ENCODE measurements at regions not wholly inside any gene's neighbourhood (a gene's known extent, or its start where the extent isn't known, plus 50 kb on each side); places are given as distances from the start of the nearest gene placed in this dataset.
"Not testable (repeated sequence)": the region's sequence is repeated elsewhere in the genome, so short reads cannot be mapped to it uniquely, and the experiment has no call there.

DNA sequence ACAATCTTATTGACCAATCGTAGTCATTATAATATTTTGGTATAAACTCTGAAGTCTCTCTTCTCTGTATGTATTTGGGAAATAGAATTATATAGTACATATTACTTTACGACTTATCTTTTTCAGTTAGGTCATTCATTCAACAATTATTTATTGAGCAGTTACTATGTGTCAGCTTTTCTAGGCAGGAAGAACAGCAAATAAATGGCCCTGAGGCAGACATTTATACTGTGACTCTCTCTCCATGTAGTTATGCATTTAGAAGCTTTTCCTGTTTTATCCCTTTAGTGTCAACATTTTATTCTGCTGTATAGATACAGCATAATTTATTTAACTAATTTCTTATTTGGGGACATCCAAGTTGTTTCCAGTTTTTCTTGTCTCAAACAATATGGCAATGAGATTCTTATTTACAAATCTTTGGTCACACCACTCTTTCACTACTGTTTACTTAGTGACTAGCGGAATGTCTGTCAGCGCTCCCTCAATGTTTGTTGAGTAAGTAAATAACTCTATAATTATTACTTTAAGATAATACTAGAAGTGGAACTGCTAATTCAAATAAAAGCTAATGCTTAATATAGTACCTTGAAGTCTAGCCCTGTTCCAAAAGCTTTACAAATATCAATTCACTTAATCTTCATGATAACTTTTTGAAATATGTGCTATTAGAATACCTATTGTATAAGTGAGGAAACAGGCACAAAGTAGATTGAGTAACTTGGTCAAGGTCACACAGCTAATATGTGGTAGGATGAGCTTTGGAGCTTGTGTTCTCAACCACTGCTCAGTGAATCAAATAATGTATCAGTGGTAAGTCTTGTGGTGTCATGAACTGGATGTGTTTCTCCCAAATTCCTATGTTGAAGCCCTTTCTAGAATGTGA, 465.6 kb downstream of the SIPA1L2 start:
- no peaks in the 10 kb centered on the region for H3K36me3 ChIP-seq
- TF ChIP-seq POLR2A (IDR thresholded peaks at IDR 0.05) (no peak), CTCF (IDR thresholded peaks at IDR 0.05) (no peak)
- DNase-seq: no peak
- H3K4me3 ChIP-seq: no peak overlapping the region
- H3K27ac ChIP-seq: no peak overlapping the region
- no peaks in the 10 kb centered on the region for H3K27me3 ChIP-seq
- H3K4me1 ChIP-seq: no peaks in the 10 kb centered on the region
- no peaks in the 10 kb centered on the region for H3K9me3 ChIP-seq

DNA sequence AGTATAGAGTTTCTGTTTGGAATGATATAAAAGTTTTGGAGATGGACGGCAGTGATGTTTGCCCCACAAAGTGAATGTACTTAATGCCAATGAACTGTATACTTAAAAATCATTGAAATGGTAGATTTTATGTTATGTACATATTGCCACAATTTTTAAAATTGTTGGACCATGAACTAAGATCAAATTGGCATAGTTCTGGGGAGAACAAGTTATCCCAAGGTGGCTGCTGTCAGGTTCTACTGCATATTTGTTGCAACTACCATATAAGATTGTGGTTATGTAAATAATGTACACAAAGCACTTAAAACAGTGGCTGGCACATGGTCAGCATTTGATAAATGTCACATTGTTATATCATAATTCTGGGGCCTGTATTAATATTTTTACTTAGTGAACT, 466.4 kb downstream of the SIPA1L2 start:
- H3K36me3 ChIP-seq: no peaks in the 10 kb centered on the region
- TF ChIP-seq POLR2A (IDR thresholded peaks at IDR 0.05) (no peak), CTCF (IDR thresholded peaks at IDR 0.05) (no peak)
- no peak for DNase-seq
- H3K9me3 ChIP-seq: no peaks in the 10 kb centered on the region
- H3K4me3 ChIP-seq: no peak overlapping the region
- no peak overlapping the region for H3K27ac ChIP-seq
- no peaks in the 10 kb centered on the region for H3K27me3 ChIP-seq
- H3K4me1 ChIP-seq: no peaks in the 10 kb centered on the region

DNA sequence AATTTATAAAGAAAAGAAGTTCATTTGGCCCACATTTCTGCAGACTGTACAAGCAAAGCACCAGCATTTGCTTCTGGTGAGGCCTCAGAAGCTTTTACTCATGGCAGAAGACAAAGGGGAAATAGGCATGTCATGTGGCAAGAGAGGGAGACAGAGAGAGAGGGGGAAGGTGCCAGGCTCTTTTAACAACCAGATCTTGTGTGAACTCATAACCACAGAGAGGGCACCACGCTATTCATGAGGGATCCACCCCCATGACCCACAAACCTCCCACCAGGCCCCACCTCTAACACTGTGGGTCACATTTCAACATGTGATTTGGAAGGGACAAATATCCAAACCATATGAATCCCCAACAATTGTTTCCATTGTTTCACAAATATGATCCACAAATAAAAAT, 467.9 kb downstream of the SIPA1L2 start:
- H3K9me3 ChIP-seq: no peaks in the 10 kb centered on the region
- no peak for DNase-seq
- H3K27ac ChIP-seq: no peak overlapping the region
- no peak for TF ChIP-seq CTCF (IDR thresholded peaks at IDR 0.05)
- no peak for TF ChIP-seq POLR2A (IDR thresholded peaks at IDR 0.05)
- H3K4me3 ChIP-seq: no peak overlapping the region
- no peaks in the 10 kb centered on the region for H3K27me3 ChIP-seq
- no peaks in the 10 kb centered on the region for H3K36me3 ChIP-seq
- H3K4me1 ChIP-seq: no peaks in the 10 kb centered on the region

DNA sequence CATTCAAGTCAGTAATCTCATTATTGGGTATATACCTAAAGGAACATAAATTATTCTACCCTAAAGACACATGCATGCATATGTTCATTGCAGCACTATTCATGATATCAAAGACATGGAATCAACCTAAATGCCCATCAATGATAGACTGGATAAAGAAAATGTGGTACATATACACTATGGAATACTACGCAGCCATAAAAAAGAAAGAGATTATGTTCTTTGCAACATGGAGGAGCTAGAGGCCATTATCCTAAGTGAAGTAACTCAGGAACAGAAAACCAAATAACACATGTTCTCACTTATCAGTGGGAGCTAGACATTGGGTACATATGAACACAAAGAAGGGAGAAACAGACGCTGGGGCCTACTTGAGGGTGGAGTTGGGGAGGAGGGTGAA, 471.4 kb downstream of the SIPA1L2 start:
- not testable (repeated sequence) for H3K27ac ChIP-seq, DNase-seq, H3K36me3 ChIP-seq, H3K4me3 ChIP-seq, H3K9me3 ChIP-seq, H3K4me1 ChIP-seq, H3K27me3 ChIP-seq

DNA sequence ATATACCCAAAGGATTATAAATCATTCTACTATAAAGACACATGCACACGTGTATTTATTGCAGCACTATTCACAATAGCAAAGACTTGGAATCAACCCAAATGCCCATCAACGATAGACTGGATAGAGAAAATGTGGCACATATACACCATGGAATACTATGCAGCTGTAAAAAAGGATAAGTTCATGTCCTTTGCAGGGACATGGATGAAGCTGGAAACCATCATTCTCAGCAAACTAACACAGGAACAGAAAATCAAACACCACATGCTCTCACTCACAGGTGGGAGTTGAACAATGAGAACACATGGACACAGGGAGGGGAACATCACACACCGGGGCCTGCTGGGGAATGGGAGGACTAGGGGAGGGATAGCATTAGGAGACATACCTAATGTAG, 473.9 kb downstream of the SIPA1L2 start:
- H3K9me3 ChIP-seq, DNase-seq, H3K36me3 ChIP-seq, H3K27me3 ChIP-seq, H3K27ac ChIP-seq, H3K4me3 ChIP-seq, H3K4me1 ChIP-seq: not testable (repeated sequence)

DNA sequence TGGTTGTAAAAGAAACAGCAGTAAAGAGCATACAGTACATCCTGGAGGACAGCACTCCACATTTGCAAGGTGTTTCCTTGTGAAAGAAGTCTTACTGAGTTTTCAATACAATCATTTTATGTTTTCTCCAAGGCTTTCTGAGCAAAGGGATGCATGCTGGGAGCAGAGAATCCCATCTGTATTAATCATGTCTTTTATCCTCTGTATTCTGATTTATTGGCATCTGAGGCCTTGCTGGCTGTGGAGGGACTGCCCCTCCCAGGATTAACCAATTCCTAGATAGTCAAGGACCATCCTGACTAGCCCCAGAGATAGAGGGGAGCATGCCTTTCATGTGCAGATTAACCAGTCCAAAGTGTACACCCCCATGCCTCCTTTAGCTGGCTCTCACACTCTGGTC, 476.3 kb downstream of the SIPA1L2 start:
- no peak for TF ChIP-seq CTCF (IDR thresholded peaks at IDR 0.05)
- no peak for TF ChIP-seq POLR2A (IDR thresholded peaks at IDR 0.05)
- Histone ChIP-seq H3K27ac (no peak overlapping the region), H3K4me1 (no peaks in the 10 kb centered on the region), H3K36me3 (no peaks in the 10 kb centered on the region), H3K27me3 (no peaks in the 10 kb centered on the region), H3K4me3 (no peak overlapping the region), H3K9me3 (no peaks in the 10 kb centered on the region)
- no peak for DNase-seq

Measured in Peyer's patch (tissue), 4 donors.